ENCODE measurements at regions not wholly inside any gene's neighbourhood (a gene's known extent, or its start where the extent isn't known, plus 50 kb on each side); places are given as distances from the start of the nearest gene placed in this dataset.

- Mint-ChIP-seq H3K4me1 (peaks cover 11% of the 10 kb centered on the region), H3K27ac (ENCODE audit: low read depth) (no peak overlapping the region), H3K9me3 (no peaks in the 10 kb centered on the region), H3K4me3 (no peak overlapping the region), H3K27me3 (peaks cover 100% of the 10 kb centered on the region), H3K36me3 (ENCODE audit: insufficient read depth) (peaks cover 2% of the 10 kb centered on the region)
- no peak for DNase-seq (ENCODE audit: low spot score in 2 of 2)
- no peak for ATAC-seq (replicated peaks; ENCODE audit: extremely low read depth, poor library complexity, severe bottlenecking)
Measured at GRCh38 chr4:41874398-41874797, 60.8 kb upstream of the TMEM33 start.

- no peak for ATAC-seq (replicated peaks; ENCODE audit: extremely low read depth, poor library complexity, severe bottlenecking)
- Mint-ChIP-seq H3K36me3 (ENCODE audit: insufficient read depth) (peaks cover 2% of the 10 kb centered on the region), H3K4me1 (peaks cover 9% of the 10 kb centered on the region), H3K9me3 (no peaks in the 10 kb centered on the region), H3K27ac (ENCODE audit: low read depth) (no peak overlapping the region), H3K27me3 (peaks cover 99% of the 10 kb centered on the region), H3K4me3 (no peak overlapping the region)
- no peak for DNase-seq (ENCODE audit: low spot score in 2 of 2)
Measured at GRCh38 chr4:41873380-41874295, 61.6 kb upstream of the TMEM33 start.

GRCh38 chr4:41870035-41870434, 65.2 kb upstream of the TMEM33 start:
- DNase-seq (ENCODE audit: low spot score in 2 of 2) (no peak), ATAC-seq (replicated peaks; ENCODE audit: extremely low read depth, poor library complexity, severe bottlenecking) (no peak)
- Mint-ChIP-seq H3K4me1 (peaks cover 12% of the 10 kb centered on the region), H3K4me3 (no peak overlapping the region), H3K36me3 (ENCODE audit: insufficient read depth) (peaks cover 2% of the 10 kb centered on the region), H3K9me3 (no peaks in the 10 kb centered on the region), H3K27me3 (peaks cover 99% of the 10 kb centered on the region), H3K27ac (ENCODE audit: low read depth) (no peak overlapping the region)

DNA sequence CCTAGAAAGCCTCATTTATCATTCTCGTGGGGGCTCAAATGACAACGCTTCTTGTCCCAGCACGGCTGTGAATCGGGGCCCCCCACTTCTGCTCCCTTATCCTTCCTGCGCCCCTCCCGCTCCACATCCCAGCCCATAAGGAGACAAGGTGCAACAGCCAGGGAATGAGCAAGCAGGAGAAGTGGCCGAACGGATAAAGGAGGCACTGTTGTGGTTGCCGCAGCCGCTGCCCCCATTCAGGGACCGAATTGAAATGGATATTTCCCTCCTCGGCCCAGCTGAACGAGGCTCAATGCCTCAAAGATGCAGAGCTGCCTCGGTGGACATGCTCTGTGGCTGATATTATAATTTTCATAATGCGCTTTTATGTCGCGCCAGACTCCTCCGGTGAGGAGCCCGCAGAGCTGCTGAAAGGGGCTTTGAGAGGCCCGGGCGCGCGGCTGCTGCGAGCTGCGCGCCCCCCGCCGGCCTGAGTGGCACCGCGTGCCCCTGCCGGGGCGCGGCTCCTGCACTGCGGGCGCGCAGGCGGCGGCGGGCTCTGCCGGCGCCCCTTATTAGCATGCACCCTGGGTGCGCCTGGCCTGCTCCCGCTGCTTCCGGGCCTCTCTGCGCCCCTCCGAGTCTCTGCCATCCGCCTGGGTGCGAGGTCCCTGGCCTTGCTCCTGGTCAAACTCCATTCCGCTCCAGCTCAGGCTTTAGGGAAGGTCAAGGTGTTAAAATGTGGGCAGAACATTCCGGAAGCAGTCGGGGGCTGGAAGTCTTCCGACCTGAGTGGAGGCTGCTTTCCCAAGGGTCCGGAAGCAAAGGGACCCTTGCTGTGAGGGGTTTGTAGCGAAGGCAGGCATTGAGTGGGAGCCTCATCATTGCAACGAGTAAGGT, 68.2 kb upstream of the TMEM33 start:
- no peak for ATAC-seq (replicated peaks; ENCODE audit: extremely low read depth, poor library complexity, severe bottlenecking)
- peaks cover 16% of the 10 kb centered on the region for H3K4me1 Mint-ChIP-seq
- DNase-seq (ENCODE audit: low spot score in 2 of 2) = no peak
- H3K9me3 Mint-ChIP-seq = no peaks in the 10 kb centered on the region
- peaks cover 6% of the 10 kb centered on the region for H3K36me3 Mint-ChIP-seq (ENCODE audit: insufficient read depth)
- no peak overlapping the region for H3K27ac Mint-ChIP-seq (ENCODE audit: low read depth)
- H3K27me3 Mint-ChIP-seq = peaks cover 89% of the 10 kb centered on the region
- H3K4me3 Mint-ChIP-seq = peak overlapping the region; percentile 34

GRCh38 chr4:41865981-41866798, 69.0 kb upstream of the TMEM33 start:
- Mint-ChIP-seq H3K4me1 (peaks cover 16% of the 10 kb centered on the region), H3K36me3 (ENCODE audit: insufficient read depth) (peaks cover 6% of the 10 kb centered on the region), H3K9me3 (no peaks in the 10 kb centered on the region), H3K4me3 (peak overlapping the region; percentile 6), H3K27me3 (peaks cover 81% of the 10 kb centered on the region), H3K27ac (ENCODE audit: low read depth) (no peak overlapping the region)
- ATAC-seq (replicated peaks; ENCODE audit: extremely low read depth, poor library complexity, severe bottlenecking) (no peak), DNase-seq (ENCODE audit: low spot score in 2 of 2) (no peak)

GRCh38 chr4:41865306-41865980, 69.8 kb upstream of the TMEM33 start:
- peaks cover 16% of the 10 kb centered on the region for H3K4me1 Mint-ChIP-seq
- H3K9me3 Mint-ChIP-seq = no peaks in the 10 kb centered on the region
- peaks cover 73% of the 10 kb centered on the region for H3K27me3 Mint-ChIP-seq
- peaks cover 6% of the 10 kb centered on the region for H3K36me3 Mint-ChIP-seq (ENCODE audit: insufficient read depth)
- DNase-seq (ENCODE audit: low spot score in 2 of 2) (no peak), ATAC-seq (replicated peaks; ENCODE audit: extremely low read depth, poor library complexity, severe bottlenecking) (no peak)
- no peak overlapping the region for H3K4me3 Mint-ChIP-seq
- no peak overlapping the region for H3K27ac Mint-ChIP-seq (ENCODE audit: low read depth)

DNA sequence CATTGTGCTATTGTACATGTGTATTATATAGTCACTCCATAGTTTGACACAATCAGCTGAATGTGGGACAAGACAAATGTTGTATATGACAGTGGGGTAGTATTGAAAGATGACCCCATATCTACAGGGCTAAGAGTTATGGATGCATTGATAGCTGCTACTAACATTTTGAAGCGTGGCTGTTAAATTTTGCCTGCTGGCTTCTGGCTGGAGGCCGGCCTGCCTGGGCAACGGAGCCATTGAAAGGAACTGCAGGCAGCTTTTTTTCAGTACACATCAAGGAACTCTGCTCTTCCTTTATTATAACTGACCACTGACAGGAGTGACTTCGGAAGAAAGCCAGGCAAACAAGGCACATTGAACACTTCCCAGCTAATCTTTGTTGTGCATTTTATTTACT, 76.1 kb upstream of the TMEM33 start:
- peaks cover 44% of the 10 kb centered on the region for H3K27me3 Mint-ChIP-seq

DNA sequence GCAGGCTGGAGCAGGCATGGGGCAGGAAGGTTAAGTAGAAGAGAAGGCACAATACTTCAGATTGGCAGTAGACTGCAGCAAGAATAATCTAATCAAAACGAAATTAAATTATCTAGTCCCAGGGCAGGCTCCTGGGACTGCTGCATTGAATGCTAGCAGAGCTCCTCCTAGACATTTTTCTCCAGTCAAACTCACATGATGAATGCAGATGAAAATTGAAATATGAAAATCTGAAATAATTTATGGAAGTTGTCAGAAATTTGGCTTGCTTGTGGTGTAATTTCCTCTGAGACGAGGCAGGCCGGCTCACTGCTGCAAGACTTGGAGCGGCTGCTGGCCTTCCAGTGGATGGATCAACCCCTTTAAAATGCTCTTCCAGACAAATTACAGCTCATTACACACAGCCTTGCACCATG, 78.0 kb upstream of the TMEM33 start:
- Mint-ChIP-seq H3K27ac (ENCODE audit: low read depth) (no peak overlapping the region), H3K4me3 (no peak overlapping the region), H3K9me3 (no peaks in the 10 kb centered on the region), H3K4me1 (no peaks in the 10 kb centered on the region), H3K27me3 (peaks cover 33% of the 10 kb centered on the region), H3K36me3 (ENCODE audit: insufficient read depth) (no peaks in the 10 kb centered on the region)
- ATAC-seq (replicated peaks; ENCODE audit: extremely low read depth, poor library complexity, severe bottlenecking) = no peak
- no peak for DNase-seq (ENCODE audit: low spot score in 2 of 2)

More for the DNA sequence above, 76.1 kb upstream of the TMEM33 start:
- no peaks in the 10 kb centered on the region for H3K9me3 Mint-ChIP-seq
- no peak for DNase-seq (ENCODE audit: low spot score in 2 of 2)
- peaks cover 9% of the 10 kb centered on the region for H3K4me1 Mint-ChIP-seq
- no peak overlapping the region for H3K27ac Mint-ChIP-seq (ENCODE audit: low read depth)
- peaks cover 6% of the 10 kb centered on the region for H3K36me3 Mint-ChIP-seq (ENCODE audit: insufficient read depth)
- ATAC-seq (replicated peaks; ENCODE audit: extremely low read depth, poor library complexity, severe bottlenecking) = no peak
- H3K4me3 Mint-ChIP-seq = no peak overlapping the region

DNA sequence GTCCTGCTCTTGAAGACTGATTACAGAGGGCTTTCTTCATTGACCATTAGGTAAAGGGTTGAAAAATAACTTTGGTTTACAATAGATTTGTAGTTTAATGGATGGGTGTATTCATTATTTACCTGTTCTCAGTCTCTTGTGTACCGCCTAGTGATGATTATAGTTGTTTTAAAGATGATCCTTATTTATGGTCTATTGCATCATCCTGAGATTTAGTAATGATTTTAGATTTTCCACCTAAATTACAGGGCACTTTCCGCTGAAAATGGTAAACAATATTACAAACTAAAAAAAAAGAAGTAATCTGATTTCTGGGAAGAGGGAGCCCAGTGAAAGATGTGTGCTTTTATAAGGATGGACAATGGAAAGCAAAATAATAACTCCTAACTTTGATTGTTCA, 78.4 kb upstream of the TMEM33 start:
- Mint-ChIP-seq H3K9me3 (no peaks in the 10 kb centered on the region), H3K27ac (ENCODE audit: low read depth) (no peak overlapping the region), H3K36me3 (ENCODE audit: insufficient read depth) (no peaks in the 10 kb centered on the region), H3K4me1 (no peaks in the 10 kb centered on the region), H3K4me3 (no peak overlapping the region), H3K27me3 (peaks cover 33% of the 10 kb centered on the region)
- no peak for ATAC-seq (replicated peaks; ENCODE audit: extremely low read depth, poor library complexity, severe bottlenecking)
- no peak for DNase-seq (ENCODE audit: low spot score in 2 of 2)

GRCh38 chr4:41853973-41854372, 81.3 kb upstream of the TMEM33 start:
- peaks cover 29% of the 10 kb centered on the region for H3K27me3 Mint-ChIP-seq
- H3K9me3 Mint-ChIP-seq = no peaks in the 10 kb centered on the region
- H3K4me3 Mint-ChIP-seq = no peak overlapping the region
- no peaks in the 10 kb centered on the region for H3K36me3 Mint-ChIP-seq (ENCODE audit: insufficient read depth)
- no peak overlapping the region for H3K27ac Mint-ChIP-seq (ENCODE audit: low read depth)
- DNase-seq (ENCODE audit: low spot score in 2 of 2) (no peak), ATAC-seq (replicated peaks; ENCODE audit: extremely low read depth, poor library complexity, severe bottlenecking) (no peak)
- H3K4me1 Mint-ChIP-seq = no peaks in the 10 kb centered on the region

DNA sequence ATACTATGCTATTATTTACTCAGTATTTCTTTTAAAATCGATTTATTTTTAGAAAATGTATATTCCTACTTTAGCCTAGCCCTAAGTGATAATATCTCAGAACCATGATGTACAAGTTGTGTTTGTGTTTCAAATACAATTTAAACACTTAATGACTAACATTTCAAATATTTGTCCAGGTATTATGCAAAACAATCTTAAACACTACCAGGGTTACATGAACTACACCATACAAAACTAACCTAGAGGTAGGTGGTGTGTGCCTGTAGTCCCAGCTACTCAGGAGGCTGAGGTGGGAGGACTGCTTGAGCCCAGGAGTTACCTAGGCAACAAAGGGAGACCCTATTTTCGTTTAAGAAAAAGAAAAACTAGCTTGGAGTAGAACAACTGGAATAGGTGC, 83.0 kb upstream of the TMEM33 start:
- H3K4me3 Mint-ChIP-seq = no peak overlapping the region
- no peak overlapping the region for H3K27ac Mint-ChIP-seq (ENCODE audit: low read depth)
- H3K4me1 Mint-ChIP-seq = no peaks in the 10 kb centered on the region
- no peak for ATAC-seq (replicated peaks; ENCODE audit: extremely low read depth, poor library complexity, severe bottlenecking)
- no peaks in the 10 kb centered on the region for H3K36me3 Mint-ChIP-seq (ENCODE audit: insufficient read depth)
- no peak for DNase-seq (ENCODE audit: low spot score in 2 of 2)
- no peaks in the 10 kb centered on the region for H3K9me3 Mint-ChIP-seq
- H3K27me3 Mint-ChIP-seq = peaks cover 11% of the 10 kb centered on the region

- no peak for DNase-seq (ENCODE audit: low spot score in 2 of 2)
- Mint-ChIP-seq H3K27ac (ENCODE audit: low read depth) (no peak overlapping the region), H3K4me3 (no peak overlapping the region), H3K36me3 (ENCODE audit: insufficient read depth) (no peaks in the 10 kb centered on the region), H3K4me1 (no peaks in the 10 kb centered on the region), H3K9me3 (no peaks in the 10 kb centered on the region), H3K27me3 (peaks cover 8% of the 10 kb centered on the region)
- ATAC-seq (replicated peaks; ENCODE audit: extremely low read depth, poor library complexity, severe bottlenecking) = no peak
Measured at GRCh38 chr4:41851621-41852020, 83.6 kb upstream of the TMEM33 start.
